ENCODE measurements at regions not wholly inside any gene's neighbourhood (a gene's known extent, or its start where the extent isn't known, plus 50 kb on each side); places are given as distances from the start of the nearest gene placed in this dataset.

DNA sequence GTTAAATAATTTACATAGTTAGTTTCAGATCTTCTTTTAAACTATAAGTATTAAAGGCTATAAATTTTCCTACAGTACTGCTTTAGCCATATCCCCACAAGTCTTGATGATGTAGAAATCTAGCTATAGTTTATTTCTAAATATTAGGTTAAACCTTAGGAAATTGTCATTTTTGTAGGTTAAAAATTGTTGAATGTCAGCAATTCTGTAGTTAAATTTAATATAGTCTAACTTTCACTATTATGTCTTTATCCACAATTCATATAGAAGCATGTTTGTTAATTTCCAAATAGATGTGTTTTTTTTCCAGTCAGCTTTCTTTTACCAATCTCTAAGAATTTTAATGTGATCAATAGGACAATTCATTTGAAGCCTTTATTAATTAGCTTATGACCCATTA lies 199.7 kb downstream of the ETAA1 start:
- no peak for TF ChIP-seq POLR2A (IDR thresholded peaks at IDR 0.05)
- TF ChIP-seq CTCF (IDR thresholded peaks at IDR 0.05): no peak
- H3K27ac ChIP-seq: no peak overlapping the region
- no peak overlapping the region for H3K4me3 ChIP-seq
- H3K27me3 ChIP-seq: no peaks in the 10 kb centered on the region
- DNase-seq: no peak
- no peaks in the 10 kb centered on the region for H3K36me3 ChIP-seq
- H3K9me3 ChIP-seq: no peaks in the 10 kb centered on the region
- H3K4me1 ChIP-seq: no peaks in the 10 kb centered on the region

- Histone ChIP-seq H3K27ac (no peak overlapping the region), H3K36me3 (no peaks in the 10 kb centered on the region), H3K27me3 (no peaks in the 10 kb centered on the region), H3K4me3 (no peak overlapping the region), H3K4me1 (no peaks in the 10 kb centered on the region), H3K9me3 (no peaks in the 10 kb centered on the region)
- no peak for TF ChIP-seq CTCF (IDR thresholded peaks at IDR 0.05)
- TF ChIP-seq POLR2A (IDR thresholded peaks at IDR 0.05): no peak
- DNase-seq: no peak
These were observed 202.4 kb downstream of the ETAA1 start for GRCh38 chr2:67599561-67599960.

GRCh38 chr2:67600222-67600871 lies 203.2 kb downstream of the ETAA1 start:
- no peak overlapping the region for H3K27ac ChIP-seq
- no peaks in the 10 kb centered on the region for H3K36me3 ChIP-seq
- TF ChIP-seq POLR2A (IDR thresholded peaks at IDR 0.05) (no peak), CTCF (IDR thresholded peaks at IDR 0.05) (no peak)
- no peaks in the 10 kb centered on the region for H3K27me3 ChIP-seq
- H3K4me3 ChIP-seq: no peak overlapping the region
- no peaks in the 10 kb centered on the region for H3K9me3 ChIP-seq
- DNase-seq: no peak
- no peaks in the 10 kb centered on the region for H3K4me1 ChIP-seq

GRCh38 chr2:67600946-67601345 lies 203.8 kb downstream of the ETAA1 start:
- no peak overlapping the region for H3K27ac ChIP-seq
- no peaks in the 10 kb centered on the region for H3K9me3 ChIP-seq
- H3K4me1 ChIP-seq: no peaks in the 10 kb centered on the region
- H3K27me3 ChIP-seq: no peaks in the 10 kb centered on the region
- DNase-seq: no peak
- TF ChIP-seq POLR2A (IDR thresholded peaks at IDR 0.05) (no peak), CTCF (IDR thresholded peaks at IDR 0.05) (no peak)
- H3K36me3 ChIP-seq: no peaks in the 10 kb centered on the region
- H3K4me3 ChIP-seq: no peak overlapping the region

DNA sequence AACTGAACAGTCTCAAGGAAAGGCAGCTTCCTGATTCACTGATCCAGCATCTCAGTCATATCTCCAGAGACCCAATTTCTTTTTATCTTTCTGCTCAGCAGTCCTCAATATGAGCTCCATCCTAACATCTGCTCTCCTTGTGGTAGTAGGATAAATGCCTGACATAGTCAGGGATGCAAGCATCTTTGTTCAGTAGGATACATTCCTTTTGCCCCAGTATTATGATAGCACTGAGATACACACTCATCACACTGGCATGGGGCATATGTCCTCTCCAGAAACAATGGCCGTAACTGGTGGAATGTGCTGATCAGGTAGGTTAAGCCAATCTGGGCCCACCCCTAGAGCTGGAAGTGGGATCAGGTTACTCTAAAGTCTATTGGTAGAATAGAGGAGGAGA lies 207.2 kb downstream of the ETAA1 start:
- no peak overlapping the region for H3K27ac ChIP-seq
- TF ChIP-seq POLR2A (IDR thresholded peaks at IDR 0.05): no peak
- no peak for TF ChIP-seq CTCF (IDR thresholded peaks at IDR 0.05)

DNA sequence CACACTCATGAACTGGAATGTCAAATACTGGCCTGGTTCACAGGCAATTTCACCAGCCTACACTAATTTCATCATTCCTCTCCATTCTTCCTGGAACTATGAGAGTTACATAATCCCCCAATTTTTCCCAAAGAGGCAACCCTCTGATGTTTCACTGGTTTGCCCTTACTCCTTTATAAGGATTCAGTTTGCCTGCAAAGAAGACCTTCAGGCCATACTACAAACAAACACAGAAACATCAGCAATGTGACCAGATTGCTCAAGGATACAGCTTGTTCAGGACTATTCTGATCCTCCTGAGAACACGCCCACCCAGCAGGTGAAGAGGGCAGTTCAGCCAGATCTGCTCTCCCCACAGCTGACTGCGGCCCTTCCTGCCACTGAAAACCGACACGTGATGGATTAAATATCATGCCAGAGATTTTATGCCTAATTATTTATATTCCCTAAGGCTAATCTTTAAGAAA lies 215.5 kb downstream of the ETAA1 start:
- TF ChIP-seq POLR2A (IDR thresholded peaks at IDR 0.05): no peak
- TF ChIP-seq CTCF (IDR thresholded peaks at IDR 0.05): no peak
- H3K4me3 ChIP-seq: no peak overlapping the region
- H3K27me3 ChIP-seq: no peaks in the 10 kb centered on the region
- H3K36me3 ChIP-seq: no peaks in the 10 kb centered on the region
- no peak overlapping the region for H3K27ac ChIP-seq
- no peaks in the 10 kb centered on the region for H3K4me1 ChIP-seq
- no peak for DNase-seq
- H3K9me3 ChIP-seq: no peaks in the 10 kb centered on the region

More for the DNA sequence above, 207.2 kb downstream of the ETAA1 start:
- Histone ChIP-seq H3K27me3 (no peaks in the 10 kb centered on the region), H3K4me1 (no peaks in the 10 kb centered on the region), H3K36me3 (no peaks in the 10 kb centered on the region), H3K9me3 (no peaks in the 10 kb centered on the region), H3K4me3 (no peak overlapping the region)
- no peak for DNase-seq
